CD1c-positive myeloid dendritic cell (primary cell): ENCODE measurements at regions not wholly inside any gene's neighbourhood (a gene's known extent, or its start where the extent isn't known, plus 50 kb on each side); places are given as distances from the start of the nearest gene placed in this dataset.

Experiments used
- DNase-seq: peaks from one replicate; pipeline ENCODE4 v3.0.0-alpha.2; 2016; ENCODE audit errors: extremely low spot score

DNA sequence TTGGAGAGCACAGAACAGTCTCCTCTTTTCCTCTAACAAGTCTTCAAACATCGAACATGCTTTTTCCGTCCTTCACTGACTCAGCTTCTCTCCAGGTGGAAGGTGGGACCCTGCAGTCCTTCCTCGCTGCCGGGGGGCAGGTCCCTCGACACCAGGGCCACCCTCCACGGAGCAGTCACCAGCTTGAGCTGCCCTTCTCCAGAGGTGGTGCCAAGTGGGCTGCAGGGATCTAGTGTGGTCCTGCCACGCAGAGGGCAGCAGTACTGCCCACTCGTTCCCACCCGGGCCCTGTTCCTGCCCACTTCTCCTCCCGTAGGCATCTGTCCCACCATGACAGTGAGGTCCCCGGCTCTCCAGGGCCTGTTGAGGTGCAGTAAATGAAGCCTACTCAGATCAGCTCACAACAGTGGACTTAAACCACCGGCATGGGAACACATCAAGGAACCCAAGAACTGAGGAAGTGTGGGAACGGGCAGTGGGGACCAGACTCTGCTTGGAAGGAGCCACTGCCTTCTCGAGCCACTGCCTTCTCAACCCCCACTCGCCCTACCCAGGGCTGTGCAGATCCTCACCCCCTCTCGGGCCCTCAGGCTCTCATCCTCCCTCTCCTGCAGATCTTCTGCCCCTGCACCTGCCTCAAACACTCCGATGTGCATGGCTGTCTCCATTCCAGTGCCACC, 153.9 kb downstream of the OAT start:
- DNase-seq, result no peak

DNA sequence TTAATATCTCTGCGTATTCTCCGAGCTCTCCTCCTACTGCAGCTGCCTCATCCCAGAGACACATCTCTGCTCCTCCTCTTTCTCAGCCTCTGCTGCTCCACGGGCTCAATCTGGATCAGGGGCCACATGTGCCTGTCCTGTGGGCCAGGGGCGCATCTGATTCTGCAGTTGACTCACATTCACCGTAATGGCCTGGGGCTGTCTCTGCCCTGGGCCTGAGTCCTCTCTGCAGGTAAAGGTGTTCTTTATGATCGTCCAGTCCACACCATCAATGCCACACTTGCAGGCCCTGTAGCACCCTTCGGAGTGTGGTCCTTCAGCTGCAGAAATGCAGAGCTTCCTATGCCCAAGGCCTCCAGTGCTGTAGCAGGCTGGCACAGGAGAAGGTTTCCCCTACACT, 154.5 kb downstream of the OAT start:
- DNase-seq, result no peak

DNA sequence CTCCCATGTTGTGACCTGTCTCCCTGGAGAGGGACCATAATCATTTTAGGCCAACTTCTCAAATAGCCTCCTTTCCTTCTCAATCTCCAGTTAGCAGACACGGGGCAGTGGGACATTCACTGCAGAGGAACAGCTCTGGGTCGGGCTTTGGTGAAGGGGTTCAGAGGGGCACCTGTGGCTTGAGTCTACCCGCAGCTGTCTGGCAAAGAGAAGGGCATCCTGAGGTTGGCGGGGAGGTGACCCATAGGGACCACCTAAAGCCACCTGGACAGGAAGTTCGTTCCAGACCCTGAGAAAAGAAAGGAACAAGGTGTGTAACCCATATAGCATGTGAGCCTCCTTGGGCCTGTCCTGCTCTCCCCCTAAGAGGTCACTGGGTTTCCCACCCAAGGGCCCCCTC, 155.0 kb downstream of the OAT start:
- no peak for DNase-seq

DNA sequence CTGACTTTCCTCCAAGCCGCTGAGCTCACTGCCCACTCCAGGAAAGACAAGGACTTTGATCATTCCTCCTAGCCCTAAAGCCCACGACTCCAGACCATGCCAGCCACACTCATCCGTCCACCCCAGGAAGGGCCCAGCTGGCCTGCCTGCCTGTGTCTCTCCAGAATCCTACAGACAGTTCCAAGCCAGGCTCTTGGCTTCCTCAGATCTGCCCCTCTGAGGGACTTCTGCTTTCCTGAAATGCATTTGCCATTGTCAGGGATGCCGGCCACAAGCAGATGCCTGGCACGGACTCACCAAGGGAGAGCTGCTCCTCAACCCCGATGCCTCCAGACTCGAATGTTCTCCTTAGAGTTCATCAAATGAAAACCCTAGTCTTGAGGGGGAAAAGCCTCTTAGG, 155.8 kb downstream of the OAT start:
- peak; percentile 21 for DNase-seq

DNA sequence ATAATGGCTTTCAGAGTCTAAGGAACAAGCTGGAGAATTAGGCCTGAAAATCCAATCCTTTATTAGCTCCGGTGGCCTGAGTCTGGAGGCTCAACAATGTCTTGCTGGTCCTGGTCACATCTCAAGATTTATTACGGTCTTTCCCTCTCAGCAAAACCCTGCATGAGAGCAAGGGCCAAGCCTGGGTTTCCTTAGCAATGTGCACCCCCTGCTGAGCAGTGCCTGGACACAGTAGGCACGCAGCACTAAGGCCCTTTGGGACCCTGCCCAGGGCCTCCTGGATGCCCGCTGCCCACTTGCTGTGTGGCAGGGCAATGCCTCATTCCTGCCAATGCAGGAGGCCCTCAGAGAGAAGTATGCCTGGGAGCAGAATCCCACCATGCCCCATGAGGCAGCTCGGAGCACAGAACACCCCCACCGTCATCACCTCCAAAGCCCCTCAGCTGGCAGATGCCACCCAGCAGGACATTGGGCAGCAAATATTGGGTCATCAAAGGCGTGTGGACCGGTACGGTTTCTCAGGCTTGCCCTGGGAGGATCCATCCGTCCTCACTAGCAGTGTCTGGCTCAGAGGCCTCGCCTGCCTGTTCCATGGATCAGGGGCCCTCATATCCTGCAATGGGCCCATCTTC, 156.4 kb downstream of the OAT start:
- DNase-seq, result no peak

DNA sequence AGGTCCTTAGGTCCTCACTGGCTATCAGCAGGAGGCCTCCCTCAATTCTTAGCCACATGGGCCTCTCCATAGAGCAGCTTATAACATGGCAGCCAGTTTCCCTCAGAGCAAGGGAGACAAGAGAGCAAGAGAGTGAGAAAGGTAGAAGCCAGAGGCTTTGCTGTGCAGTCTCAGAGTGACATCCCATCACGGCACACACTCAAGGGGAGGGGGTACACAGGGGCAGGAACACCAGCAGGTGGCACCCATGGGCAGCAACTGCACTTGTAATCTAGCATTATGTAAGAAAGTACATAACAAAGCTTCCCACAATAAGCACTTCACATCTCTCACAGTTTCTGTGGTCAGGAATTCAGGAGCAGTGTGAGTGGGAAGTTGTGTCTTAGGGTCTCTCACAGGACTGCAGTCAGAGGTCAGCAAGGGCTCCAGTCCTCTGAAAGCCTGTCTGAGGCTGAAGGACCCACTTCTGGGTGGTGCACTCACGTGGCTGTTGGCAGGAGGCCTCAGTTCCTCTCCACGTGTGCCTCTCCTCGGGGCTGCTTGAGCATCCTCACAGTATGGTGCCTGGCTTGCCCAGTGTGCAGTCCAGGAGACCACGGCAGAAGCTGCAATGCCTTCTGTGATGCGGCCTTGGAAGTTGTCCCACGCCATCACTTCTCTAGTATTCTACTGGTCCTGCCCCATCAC, 159.4 kb downstream of the OAT start:
- DNase-seq, result peak; percentile 17

DNA sequence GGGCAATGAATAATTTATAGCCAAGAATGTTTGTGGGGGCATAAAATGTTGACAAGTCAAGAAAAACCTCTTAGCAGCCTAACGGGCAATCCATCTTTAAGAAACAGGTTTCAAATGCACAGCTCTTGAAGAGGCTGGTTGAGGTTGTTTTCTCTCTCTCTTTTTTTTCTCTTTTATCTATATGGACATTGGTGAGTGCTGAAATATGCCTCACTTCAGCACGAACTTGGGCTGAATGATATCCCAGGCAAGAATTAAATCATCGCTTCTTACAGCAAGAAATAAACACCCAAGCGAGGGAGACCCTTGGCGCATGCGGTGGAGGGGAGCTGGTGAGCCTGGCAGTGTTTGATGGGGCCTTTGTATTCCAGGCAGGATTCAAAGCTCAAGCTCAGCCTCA, 160.9 kb downstream of the OAT start:
- no peak for DNase-seq

DNA sequence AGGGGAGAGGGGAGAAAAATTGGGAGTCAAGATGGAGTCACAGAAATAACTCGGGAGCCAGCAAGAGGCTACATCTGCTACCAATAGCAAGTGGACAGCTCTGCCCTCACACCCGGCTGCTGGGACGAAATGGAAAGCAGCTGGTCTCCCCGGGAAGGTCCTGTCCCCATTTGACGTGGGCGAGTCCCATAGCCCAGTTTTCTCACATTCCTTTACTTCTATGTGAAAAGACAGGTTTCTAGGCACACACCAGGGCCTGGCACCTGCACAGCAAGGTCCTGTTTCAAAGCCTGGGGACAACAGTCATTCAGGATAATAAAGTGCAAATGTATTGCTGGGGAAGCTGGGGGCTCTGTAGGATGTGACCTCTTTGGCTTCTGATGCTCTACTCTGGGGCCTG, 162.6 kb downstream of the OAT start:
- no peak for DNase-seq

DNA sequence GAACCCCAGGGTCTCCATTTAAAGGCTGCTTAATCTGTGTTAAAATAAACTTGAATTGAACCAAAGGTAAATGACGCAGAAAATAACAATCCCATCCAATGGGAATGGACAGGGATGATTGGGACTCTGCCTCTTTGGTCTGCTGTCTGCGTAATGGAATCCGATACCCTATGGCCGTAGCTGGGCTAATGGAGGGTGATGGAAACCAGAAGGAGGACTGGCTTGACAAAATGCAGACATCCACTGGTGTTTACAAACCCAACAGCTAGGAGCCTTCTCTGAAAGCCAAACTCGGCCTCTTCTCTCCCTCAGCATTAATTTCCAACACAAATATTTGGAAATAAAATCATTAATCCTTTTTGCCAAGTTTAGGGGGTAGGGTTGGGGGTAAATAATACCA, 162.2 kb upstream of the CHST15 start:
- DNase-seq, result no peak

DNA sequence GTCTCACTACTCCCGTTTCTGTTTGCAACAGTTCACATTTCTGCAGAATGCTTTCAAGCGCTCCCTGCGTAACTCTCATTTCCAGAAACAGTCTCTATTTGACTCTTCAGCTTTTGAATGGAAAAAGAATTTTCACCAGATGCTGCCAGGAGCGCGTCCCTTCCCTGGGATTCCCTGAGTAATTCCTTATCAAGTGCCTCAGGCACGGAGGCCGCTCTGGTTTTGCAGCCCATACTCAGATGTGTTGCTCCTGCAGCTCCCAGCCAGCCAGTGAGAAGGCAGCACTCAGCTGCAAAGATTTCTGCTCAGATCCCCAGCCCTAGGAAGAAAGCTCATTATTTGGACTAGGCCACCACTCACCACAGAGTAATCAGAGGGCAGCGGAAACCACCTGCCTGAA, 161.1 kb upstream of the CHST15 start:
- no peak for DNase-seq

DNA sequence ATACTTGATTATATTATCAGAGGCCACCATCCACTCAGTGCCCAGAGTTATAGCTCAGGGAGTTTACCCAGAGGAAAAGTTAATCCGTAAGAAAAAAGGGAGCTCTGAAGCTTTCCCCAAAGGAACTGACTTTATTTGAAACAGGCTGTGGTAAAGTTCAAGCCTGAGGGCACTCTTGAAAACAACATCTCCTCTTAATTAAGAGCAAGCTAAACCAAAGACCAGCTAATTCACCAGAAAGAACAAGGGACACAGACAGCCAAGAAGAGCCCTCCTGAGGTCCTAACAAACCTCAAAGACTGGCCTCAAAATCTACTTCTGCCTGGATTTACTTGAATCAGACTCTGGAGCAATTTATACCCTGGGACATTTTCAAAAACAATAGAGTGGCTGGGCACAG, 159.6 kb upstream of the CHST15 start:
- DNase-seq, result no peak

DNA sequence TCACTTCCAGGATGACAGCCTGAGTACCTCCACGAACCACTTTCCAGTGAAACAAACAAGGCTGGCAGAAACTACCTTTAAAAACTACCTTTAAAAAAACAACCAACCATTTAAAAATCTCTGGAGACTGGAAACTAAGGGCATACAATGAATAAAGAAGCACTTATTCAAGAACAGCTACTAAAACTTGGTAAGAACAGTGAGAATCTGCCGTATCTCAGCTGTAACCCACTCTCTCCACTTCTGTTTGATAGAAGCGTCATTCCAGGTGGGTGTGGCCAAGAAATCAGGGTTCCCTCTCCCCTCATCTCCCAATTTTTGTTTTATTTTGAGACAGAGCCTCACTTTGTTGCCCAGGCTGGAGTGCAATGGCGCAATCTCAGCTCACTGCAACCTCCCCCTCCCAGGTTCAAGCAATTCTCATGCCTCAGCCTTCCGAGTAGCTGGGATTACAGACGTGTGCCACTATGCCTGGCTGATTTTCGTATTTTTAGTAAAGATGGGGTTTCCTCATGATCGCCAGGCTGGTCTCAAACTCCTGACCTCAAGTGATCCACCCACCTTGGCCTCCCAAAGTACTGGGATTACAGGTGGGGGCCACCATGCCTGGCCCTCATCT, 158.8 kb upstream of the CHST15 start:
- peak; percentile 20 for DNase-seq

DNA sequence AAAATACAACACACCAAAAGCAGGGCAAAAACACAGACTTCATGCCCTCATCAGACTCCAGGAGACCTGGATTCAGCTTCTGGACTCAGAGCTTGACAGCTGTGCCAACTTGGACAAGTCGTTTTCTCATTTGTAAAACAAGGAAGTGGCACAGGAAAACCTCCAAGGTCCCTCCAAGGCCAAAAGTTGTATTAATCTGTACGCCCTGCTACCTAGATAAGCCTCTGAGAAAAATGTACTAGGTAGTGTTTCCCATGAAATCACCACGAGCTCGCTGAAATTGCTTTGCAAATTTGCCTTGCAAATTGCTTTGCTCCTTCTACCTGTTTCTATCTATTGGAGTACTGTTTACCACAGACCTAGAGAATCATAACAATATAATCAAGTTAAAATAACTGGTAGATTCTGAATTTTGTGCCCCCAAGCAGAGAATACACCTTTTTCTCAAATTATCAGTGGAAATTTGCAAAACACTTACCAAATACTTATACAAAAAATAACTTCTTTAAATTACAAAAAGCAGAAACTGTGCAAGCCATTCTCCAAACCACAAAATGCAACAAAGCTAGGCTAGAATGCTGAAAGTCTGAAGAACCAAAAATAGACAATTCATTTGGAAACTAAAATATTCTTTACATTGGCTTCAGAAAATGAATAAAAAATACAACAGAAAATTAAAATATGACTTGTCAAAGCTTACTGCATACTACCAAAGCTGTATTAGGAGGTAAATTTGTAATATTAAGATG, 158.1 kb upstream of the CHST15 start:
- peak; percentile 56 for DNase-seq

DNA sequence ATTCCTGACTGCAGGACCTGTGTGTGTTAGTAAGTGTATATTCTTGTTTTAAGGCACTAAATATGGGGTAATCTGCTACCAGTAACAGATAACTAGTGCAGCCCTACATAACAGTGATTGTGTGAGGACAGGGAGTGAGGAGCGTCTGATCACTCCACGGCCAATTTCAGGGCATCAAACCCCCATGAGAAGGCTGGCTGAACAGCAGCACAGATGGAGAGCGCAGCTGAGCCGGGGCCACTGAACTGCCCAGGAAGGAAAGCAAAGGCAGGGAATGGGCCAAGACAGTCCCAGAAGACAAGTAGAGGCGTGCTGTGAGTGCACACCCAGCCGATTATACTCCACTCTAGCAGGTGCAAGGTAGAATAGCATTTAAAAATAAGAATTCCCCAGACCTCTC, 157.1 kb upstream of the CHST15 start:
- DNase-seq, result no peak

DNA sequence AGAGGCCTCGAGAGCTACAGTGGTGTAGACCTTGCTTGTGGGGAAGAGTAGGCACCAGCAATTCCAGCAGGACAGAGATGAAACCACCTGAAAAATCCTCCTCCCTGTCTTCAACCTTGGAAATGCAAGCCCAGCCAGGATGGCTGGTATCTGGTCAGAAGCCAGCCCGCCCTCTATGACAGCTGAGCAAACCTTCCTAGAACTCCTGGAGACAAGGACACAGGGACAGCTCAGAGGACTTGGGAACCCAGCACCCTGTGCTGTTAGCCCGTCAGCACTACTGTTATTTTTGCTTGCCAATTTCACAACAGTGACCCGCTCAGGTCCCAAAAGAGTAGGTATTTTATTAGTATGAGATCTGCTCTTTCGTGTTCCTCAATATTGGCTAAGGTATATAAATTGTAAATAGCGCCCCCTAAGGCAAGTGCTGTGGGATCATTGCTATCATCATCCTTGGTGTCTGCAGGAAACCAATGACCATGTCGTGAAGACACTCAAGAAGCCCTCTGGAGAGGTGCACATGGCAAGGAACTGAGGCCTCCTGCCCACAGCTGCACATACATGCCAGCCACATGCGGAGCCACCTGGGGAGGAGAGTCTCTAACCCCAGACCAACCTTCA, 156.5 kb upstream of the CHST15 start:
- peak; percentile 18 for DNase-seq

DNA sequence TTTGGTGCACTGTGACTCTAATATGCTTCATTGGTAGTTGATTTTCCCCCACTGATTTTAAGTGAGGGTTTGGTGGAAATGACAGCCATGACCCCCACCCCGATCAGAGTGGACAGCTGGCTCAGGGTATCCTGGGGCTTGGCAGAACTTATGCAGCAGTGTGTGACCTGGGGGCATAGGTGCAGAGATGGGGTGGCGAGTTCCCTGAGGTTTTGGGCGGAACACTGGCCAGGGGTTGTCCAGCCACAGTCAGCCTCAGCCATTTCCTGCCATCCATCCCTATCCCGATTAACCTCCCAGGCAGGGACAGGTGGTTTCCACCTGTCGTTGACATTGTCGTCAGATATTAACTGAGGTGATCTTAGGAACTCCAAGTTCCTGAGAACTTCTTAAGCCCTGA, 155.8 kb upstream of the CHST15 start:
- DNase-seq, result no peak

DNA sequence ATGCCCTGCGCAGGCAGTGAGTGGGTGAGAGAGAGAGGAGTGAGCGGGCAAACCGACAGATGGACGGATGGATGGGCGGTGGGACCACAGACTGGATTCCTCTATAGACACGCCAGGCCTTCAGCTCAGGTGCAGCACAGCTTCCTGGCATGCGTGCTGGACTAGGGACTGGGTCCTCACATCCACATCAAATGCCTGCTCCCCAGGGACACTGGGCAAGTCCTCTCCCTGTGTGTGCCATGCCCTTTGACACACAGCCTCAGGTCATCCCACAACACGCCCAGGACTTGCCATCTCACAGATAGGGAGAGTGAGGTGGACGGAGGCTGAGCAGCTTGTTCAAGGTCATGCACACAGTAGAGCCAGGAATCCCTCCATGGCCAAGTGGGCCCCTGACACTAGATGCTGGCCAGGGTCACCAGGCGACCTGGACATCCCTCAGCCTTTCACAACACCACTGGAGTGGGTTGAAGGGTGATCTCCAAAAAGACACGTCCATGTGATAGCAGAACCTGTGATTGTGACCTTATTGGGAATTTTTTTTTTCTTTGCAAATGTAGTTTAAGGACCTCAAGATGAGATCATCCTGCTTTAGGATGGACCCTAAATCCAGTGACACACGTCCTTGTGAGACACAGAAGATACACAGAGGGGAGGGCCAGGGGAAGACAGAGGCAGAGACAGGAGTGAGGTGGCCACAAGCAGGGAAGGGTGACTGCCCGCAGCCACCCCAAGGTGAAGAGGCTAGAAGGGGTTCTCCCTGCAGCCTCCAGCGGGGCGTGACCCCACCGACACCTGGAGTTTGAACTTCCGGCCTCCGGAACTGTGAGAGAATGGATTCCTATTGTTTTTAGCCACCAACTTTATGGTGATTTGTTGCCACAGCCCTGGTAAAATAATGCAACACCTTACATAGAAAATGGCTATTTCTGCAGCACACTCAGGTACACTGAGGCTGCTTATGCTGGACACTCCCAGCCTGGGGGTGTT, 155.0 kb upstream of the CHST15 start:
- no peak for DNase-seq

DNA sequence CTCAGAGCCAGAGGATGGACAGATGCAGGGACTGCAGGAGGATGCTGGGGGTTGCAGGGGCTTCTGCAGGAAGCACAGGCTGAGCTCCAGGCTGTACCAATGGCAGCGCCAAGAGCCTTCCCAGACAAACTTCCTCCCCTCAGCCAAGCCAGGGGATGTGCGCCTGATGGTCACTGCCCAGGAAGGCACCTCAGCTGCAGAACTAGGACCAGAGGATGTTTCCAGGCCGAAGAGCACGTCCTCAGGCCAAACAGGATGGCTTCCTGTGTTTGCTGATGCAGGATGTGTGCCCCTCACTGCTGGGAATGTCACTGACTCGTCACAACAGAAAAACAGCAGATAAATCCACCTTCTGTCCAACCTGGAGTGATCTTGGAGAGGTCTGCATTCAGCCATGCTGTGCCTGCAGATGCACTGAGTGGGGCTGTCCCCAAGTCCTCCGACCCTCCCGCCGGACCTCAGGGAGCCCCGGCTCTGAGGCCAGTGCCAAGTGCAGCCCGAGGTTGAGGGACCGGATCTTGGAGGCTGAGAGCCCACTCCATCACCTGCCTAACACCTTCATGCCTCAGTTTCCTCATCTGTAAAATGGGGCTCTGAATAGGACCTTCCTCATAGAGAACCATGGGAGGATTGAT, 152.5 kb upstream of the CHST15 start:
- DNase-seq, result no peak

DNA sequence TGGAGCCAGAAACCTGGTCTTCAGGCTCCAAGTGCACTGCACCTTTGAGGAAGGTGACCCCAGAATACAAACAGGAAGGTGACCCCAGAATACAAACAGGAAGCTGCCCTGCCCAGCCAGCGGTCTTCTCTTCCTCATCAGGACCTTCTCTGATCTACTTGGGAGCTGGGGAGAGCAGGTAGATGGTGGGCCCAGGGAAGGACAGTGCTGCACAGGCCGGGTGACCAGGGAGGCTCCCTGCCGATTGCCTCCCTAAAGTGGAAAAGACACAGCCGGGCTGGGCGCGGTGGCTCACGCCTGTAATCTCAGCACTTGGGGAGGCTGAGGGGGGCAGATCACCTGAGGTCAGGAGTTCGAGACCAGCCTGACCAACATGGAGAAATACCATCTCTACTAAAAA, 151.8 kb upstream of the CHST15 start:
- no peak for DNase-seq

DNA sequence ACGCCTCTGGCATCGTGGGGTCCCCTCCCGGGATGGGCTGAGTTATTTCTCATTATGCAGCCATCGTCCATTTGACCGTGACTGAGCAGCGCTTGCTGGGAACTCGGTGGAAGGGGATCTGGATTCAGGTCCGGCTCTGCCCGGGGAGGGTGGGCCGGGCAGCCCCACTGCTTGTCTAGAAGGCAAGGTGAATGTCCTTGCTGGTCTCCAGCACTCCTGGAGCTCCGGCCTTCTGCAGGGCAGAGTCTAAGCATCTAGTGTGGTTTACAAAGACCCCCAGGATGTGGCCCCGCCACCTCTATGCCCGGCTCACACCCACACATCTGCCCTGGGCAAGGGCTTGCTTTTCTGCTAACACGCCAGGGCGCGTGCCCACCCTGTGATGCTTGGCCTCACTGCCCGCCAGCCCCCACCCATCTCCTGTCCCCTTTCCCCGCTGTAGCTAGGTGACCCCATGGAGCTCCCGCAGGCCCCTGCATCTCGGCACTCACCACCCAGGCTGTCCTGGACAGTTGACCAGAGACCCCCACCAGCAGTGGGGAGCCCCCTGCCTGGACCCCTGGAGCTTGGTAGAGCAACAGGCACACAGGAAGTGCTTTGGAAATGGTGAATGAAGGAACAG, 151.0 kb upstream of the CHST15 start:
- no peak for DNase-seq
